GM12878 (cell line): ENCODE measurements at regions not wholly inside any gene's neighbourhood (a gene's known extent, or its start where the extent isn't known, plus 50 kb on each side); places are given as distances from the start of the nearest gene placed in this dataset.

Experiments used
- ATAC-seq: fragments of 200-7000 bp; cut with Tn5 transposase; 3 replicates; pipeline ENCODE4 v1.9.1; 2020; ENCODE audit warnings: mild to moderate bottlenecking, moderate library complexity
- BruUV-seq: library from RNA; stranded (reverse); fragments of 400-500 nt; replicated peaks from 2 replicates; lab custom pipeline; 2021; lab: Mats Ljungman, UMichigan
- CTCF ChIA-PET: fragments of 300-600 bp; sonication (Branson Sonifier 250); formaldehyde crosslinking; extraction: SDS; loops from one replicate; lab custom pipeline; 2021; ENCODE audit warnings: inconsistent platforms; lab: Yijun Ruan, JAX
- POLR2A ChIA-PET: fragments of 350-600 bp; formaldehyde crosslinking; extraction: SDS; loops from one replicate; lab custom pipeline; 2021; ENCODE audit warnings: inconsistent platforms; lab: Charles Lee
- RAD21 ChIA-PET: fragments of 300-600 bp; sonication (Branson Sonifier 250); formaldehyde crosslinking; loops from one replicate; lab custom pipeline; 2023; ENCODE audit warnings: antibody characterized with exemption; ENCODE audit not compliant: unreplicated experiment; lab: Charles Lee
- SMC1A ChIA-PET: fragments of 300-600 bp; sonication (Branson Sonifier 250); formaldehyde crosslinking; loops from one replicate; lab custom pipeline; 2023; ENCODE audit not compliant: unreplicated experiment, uncharacterized antibody; lab: Charles Lee
- DNase-seq: peaks from one replicate; pipeline ENCODE4 v3.0.0-alpha.2; 2011; ENCODE audit warnings: low read depth, low spot score
- FAIRE-seq: peaks from 3 replicates; lab custom pipeline; 2011; peaks lifted over from hg19 to GRCh38; lab: Jason Lieb, UNC
- H2AFZ ChIP-seq: 2 replicates; pipeline ENCODE4 v1.6.0; 2011; ENCODE audit warnings: low read depth, low read length, control low read depth; ENCODE audit not compliant: control insufficient read depth
- H3K27ac ChIP-seq: 2 replicates; pipeline ENCODE4 v1.5.1; 2011; ENCODE audit warnings: control low read depth; ENCODE audit not compliant: control insufficient read depth, insufficient read depth
- H3K27me3 ChIP-seq, 2 experiments: replicated peaks in 1 of 2; 2 replicates each; pipeline versions ENCODE4 v1.6.0 to v1.6.1; 2011; ENCODE audit warnings: low read length in 1 of 2; ENCODE audit not compliant: control insufficient read depth in 2 of 2, insufficient read depth in 2 of 2
- H3K36me3 ChIP-seq, 2 experiments: 2 replicates each; pipeline ENCODE4 v1.5.1; 2011; ENCODE audit warnings: low read length in 1 of 2; ENCODE audit not compliant: control insufficient read depth in 2 of 2, insufficient read depth in 2 of 2
- H3K4me1 ChIP-seq: 2 replicates; pipeline ENCODE4 v1.6.1; 2011; ENCODE audit warnings: mild to moderate bottlenecking, low read length, moderate library complexity, mixed read lengths; ENCODE audit not compliant: control insufficient read depth, insufficient read depth
- H3K4me2 ChIP-seq: 2 replicates; pipeline ENCODE4 v1.6.0; 2011; ENCODE audit warnings: control low read depth; ENCODE audit not compliant: control insufficient read depth, insufficient read depth
- H3K4me3 ChIP-seq: fragments of 200-600 bp; sonication (generic); 2 replicates; pipeline ENCODE4 v1.5.1; 2016
- H3K79me2 ChIP-seq: 2 replicates; pipeline ENCODE4 v1.6.0; 2011; ENCODE audit warnings: low read length; ENCODE audit not compliant: control insufficient read depth, insufficient read depth
- H3K9ac ChIP-seq: 2 replicates; pipeline ENCODE4 v1.8.0; 2011; ENCODE audit warnings: low read length, control low read depth, mixed read lengths; ENCODE audit not compliant: control insufficient read depth, insufficient read depth
- H3K9me3 ChIP-seq: replicated peaks from 3 replicates; pipeline ENCODE4 v1.5.1; 2011; ENCODE audit warnings: mild to moderate bottlenecking, low read length; ENCODE audit not compliant: control insufficient read depth, insufficient read depth
- H4K20me1 ChIP-seq: 2 replicates; pipeline ENCODE4 v1.6.0; 2011; ENCODE audit not compliant: control insufficient read depth, insufficient read depth
- BCL11A ChIP-seq: IDR thresholded peaks from 2 replicates; pipeline ENCODE4 v1.6.1; 2011; ENCODE audit warnings: low read depth, low read length
- CBX5 ChIP-seq: sonication (generic); IDR thresholded peaks from 2 replicates; pipeline ENCODE4 v1.6.1; 2016; ENCODE audit warnings: low read depth, moderate library complexity, mild to moderate bottlenecking, inconsistent platforms
- EP300 ChIP-seq, 2 experiments: fragments of 150-350 bp in 1 of 2; IDR thresholded peaks; 2 replicates each; pipeline ENCODE4 v1.6.1; 2011 to 2012; ENCODE audit warnings: low read depth in 2 of 2, low read length in 2 of 2, borderline replicate concordance in 1 of 2, improper control_type of control experiment in 1 of 2, inconsistent platforms in 1 of 2; ENCODE audit not compliant: control insufficient read depth in 1 of 2
- HSF1 ChIP-seq: fragments of 150-350 bp; IDR thresholded peaks from 2 replicates; pipeline ENCODE4 v1.6.1; 2014; ENCODE audit warnings: mild to moderate bottlenecking, low read depth, low read length
- KDM1A ChIP-seq: fragments of 200-600 bp; sonication (generic); IDR thresholded peaks from 2 replicates; pipeline ENCODE4 v1.6.1; 2016; ENCODE audit warnings: borderline replicate concordance
- NR2F1 ChIP-seq: fragments of 450-650 bp; conservative IDR thresholded peaks from 2 replicates; pipeline ENCODE4 v1.6.1; 2017; ENCODE audit warnings: mild to moderate bottlenecking
- RBBP5 ChIP-seq: fragments of 200-600 bp; sonication (generic); conservative IDR thresholded peaks from 2 replicates; pipeline ENCODE4 v1.6.1; 2016
- RUNX3 ChIP-seq: IDR thresholded peaks from 2 replicates; pipeline ENCODE4 v1.6.1; 2012; ENCODE audit warnings: low read length, inconsistent platforms
- SIX5 ChIP-seq: IDR thresholded peaks from 2 replicates; pipeline ENCODE4 v1.6.1; 2011; ENCODE audit warnings: mild to moderate bottlenecking, low read depth, low read length, moderate library complexity; ENCODE audit not compliant: severe bottlenecking
- SMARCA5 ChIP-seq: fragments of 450-650 bp; IDR thresholded peaks from 2 replicates; pipeline ENCODE4 v1.6.1; 2017; ENCODE audit warnings: mild to moderate bottlenecking
- SP1 ChIP-seq: IDR thresholded peaks from one replicate; pipeline ENCODE4 v1.6.1; 2011; ENCODE audit warnings: low read depth, low read length
- SUZ12 ChIP-seq: fragments of 200-600 bp; sonication (generic); IDR thresholded peaks from one replicate; pipeline ENCODE4 v1.6.1; 2018; ENCODE audit warnings: antibody characterized with exemption, mild to moderate bottlenecking; ENCODE audit not compliant: unreplicated experiment
- TARDBP ChIP-seq: IDR thresholded peaks from 2 replicates; pipeline ENCODE4 v1.6.1; 2016; ENCODE audit warnings: borderline replicate concordance
- ZBTB4 ChIP-seq: fragments of 450-650 bp; formaldehyde crosslinking; IDR thresholded peaks from 2 replicates; pipeline ENCODE4 v1.4.0; 2022; ENCODE audit warnings: mild to moderate bottlenecking, moderate library complexity
- WGBS: methylation state at CpG from one replicate; pipeline ENCODE4 v1.1.6; 2016; ENCODE audit warnings: low lambda C conversion rate; ENCODE audit not compliant: insufficient replicate concordance, insufficient coverage; ENCODE audit errors: missing lambda C conversion rate; 5-methylcytosine and 5-hydroxymethylcytosine counted together
- in situ Hi-C: fragments of 300-500 bp; cut with MboI; formaldehyde crosslinking; loops from 9 replicates; pipeline ENCODE4 v1.14.3; 2018; ENCODE audit warnings: mixed read lengths
- intact Hi-C: fragments of 100-400 bp; cut with micrococcal nuclease; formaldehyde crosslinking; loops from one replicate; pipeline ENCODE4 v1.14.2; 2022; ENCODE audit not compliant: unreplicated experiment
- TF ChIP-seq, protein P1 (sequence below): fragments of 450-650 bp; IDR thresholded peaks from 2 replicates; pipeline ENCODE4 v1.6.1; 2017; ENCODE audit warnings: low read depth, mild to moderate bottlenecking, moderate library complexity
- TF ChIP-seq, protein P2 (sequence below): fragments of 450-650 bp; IDR thresholded peaks from 2 replicates; pipeline ENCODE4 v1.6.1; 2018; ENCODE audit warnings: mild to moderate bottlenecking, low read depth, moderate library complexity; ENCODE audit not compliant: partially characterized antibody

DNA sequence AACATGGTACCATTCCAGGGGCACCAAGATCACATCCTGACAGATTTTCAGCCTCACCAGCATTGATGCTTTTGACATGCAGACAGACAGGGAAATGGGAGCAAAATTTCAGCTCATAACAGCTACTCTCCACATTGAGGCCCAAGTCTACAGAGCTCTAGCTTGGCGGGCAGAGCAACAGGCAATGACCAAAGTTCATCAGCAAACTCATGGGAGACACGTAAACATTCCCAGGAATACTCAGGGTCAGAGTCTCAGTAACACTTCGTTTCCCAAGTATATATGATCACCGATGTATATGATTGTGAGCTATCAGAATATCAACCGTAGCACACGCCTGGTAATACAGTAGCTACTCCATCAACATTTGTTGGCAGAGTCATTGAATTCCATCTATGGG, 59.2 kb upstream of the SLC24A5 start:
- POLR2A ChIA-PET = no interaction called here
- BruUV-seq = no TSS peak
- SMC1A ChIA-PET = no interaction called here
- in situ Hi-C loops (no loop called here), intact Hi-C loops (no loop called here)
- Histone ChIP-seq H4K20me1 (no peaks in the 10 kb centered on the region), H3K9ac (no peak overlapping the region), H3K27ac (no peak overlapping the region), H2AFZ (no peak overlapping the region), H3K4me2 (no peak overlapping the region), H3K9me3 (no peaks in the 10 kb centered on the region), H3K79me2 (no peaks in the 10 kb centered on the region), H3K27me3 (no peaks in the 10 kb centered on the region), H3K36me3 (no peaks in the 10 kb centered on the region), H3K4me3 (no peak overlapping the region), H3K4me1 (no peaks in the 10 kb centered on the region)
- FAIRE-seq (no peak), ATAC-seq (no peak), DNase-seq (no peak)
- WGBS = 65% methylated on average over 6 of the region's 6 CpGs
- CTCF ChIA-PET = interaction anchor here (0.5 to 1.5 kb wide), 2 partner anchors 23 to 37 kb away, joined by 3 read pairs; no protein-coding TSS in a partner anchor
- RAD21 ChIA-PET = no interaction called here
- no peak for TF ChIP-seq RBBP5
- TF ChIP-seq HSF1 = no peak
- no peak for TF ChIP-seq TARDBP
- TF ChIP-seq CBX5 = no peak
- TF ChIP-seq, protein P1, sequence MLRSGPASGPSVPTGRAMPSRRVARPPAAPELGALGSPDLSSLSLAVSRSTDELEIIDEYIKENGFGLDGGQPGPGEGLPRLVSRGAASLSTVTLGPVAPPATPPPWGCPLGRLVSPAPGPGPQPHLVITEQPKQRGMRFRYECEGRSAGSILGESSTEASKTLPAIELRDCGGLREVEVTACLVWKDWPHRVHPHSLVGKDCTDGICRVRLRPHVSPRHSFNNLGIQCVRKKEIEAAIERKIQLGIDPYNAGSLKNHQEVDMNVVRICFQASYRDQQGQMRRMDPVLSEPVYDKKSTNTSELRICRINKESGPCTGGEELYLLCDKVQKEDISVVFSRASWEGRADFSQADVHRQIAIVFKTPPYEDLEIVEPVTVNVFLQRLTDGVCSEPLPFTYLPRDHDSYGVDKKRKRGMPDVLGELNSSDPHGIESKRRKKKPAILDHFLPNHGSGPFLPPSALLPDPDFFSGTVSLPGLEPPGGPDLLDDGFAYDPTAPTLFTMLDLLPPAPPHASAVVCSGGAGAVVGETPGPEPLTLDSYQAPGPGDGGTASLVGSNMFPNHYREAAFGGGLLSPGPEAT = no peak
- no peak for TF ChIP-seq BCL11A
- TF ChIP-seq ZBTB4 (CRISPR knock-in tag) = no peak
- TF ChIP-seq, protein P2, sequence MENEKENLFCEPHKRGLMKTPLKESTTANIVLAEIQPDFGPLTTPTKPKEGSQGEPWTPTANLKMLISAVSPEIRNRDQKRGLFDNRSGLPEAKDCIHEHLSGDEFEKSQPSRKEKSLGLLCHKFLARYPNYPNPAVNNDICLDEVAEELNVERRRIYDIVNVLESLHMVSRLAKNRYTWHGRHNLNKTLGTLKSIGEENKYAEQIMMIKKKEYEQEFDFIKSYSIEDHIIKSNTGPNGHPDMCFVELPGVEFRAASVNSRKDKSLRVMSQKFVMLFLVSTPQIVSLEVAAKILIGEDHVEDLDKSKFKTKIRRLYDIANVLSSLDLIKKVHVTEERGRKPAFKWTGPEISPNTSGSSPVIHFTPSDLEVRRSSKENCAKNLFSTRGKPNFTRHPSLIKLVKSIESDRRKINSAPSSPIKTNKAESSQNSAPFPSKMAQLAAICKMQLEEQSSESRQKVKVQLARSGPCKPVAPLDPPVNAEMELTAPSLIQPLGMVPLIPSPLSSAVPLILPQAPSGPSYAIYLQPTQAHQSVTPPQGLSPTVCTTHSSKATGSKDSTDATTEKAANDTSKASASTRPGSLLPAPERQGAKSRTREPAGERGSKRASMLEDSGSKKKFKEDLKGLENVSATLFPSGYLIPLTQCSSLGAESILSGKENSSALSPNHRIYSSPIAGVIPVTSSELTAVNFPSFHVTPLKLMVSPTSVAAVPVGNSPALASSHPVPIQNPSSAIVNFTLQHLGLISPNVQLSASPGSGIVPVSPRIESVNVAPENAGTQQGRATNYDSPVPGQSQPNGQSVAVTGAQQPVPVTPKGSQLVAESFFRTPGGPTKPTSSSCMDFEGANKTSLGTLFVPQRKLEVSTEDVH = no peak
- TF ChIP-seq KDM1A = no peak
- no peak for TF ChIP-seq RUNX3
- no peak for TF ChIP-seq SIX5
- TF ChIP-seq EP300 (IDR thresholded peaks at IDR 0.05; ENCODE audit: borderline replicate concordance in 1 of 2, control insufficient read depth in 1 of 2, low read depth in 2 of 2, low read length in 2 of 2) = no peak
- TF ChIP-seq SUZ12 = no peak
- no peak for TF ChIP-seq SMARCA5
- no peak for TF ChIP-seq SP1
- TF ChIP-seq NR2F1 = no peak
